Dedifferentiated amniotic fluid mesenchymal stem cell (primary cell): ENCODE measurements at regions not wholly inside any gene's neighbourhood (a gene's known extent, or its start where the extent isn't known, plus 50 kb on each side); places are given as distances from the start of the nearest gene placed in this dataset.

Source experiments
- DNase-seq: peaks from one replicate; pipeline ENCODE4 v3.0.0-alpha.2; 2016; ENCODE audit errors: extremely low spot score

DNA sequence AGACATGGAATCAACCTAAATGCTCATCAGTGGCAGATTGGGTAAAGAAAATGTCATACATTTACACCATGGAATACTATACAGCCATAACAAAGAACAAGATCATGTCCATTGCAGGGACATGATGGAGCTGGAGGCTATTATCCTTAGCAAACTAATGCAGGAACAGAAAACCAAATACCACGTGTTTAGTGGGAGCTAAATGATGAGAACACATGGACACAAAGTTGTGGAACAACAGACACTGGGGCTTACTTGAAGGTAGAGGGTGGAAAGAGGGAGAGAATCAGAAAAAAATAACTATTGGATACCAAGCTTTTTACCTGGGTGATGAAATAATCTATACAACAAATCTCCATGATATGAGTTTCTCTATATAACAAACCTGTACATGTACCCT is 701.3 kb downstream of the TBC1D32 start:
- no peak for DNase-seq

DNA sequence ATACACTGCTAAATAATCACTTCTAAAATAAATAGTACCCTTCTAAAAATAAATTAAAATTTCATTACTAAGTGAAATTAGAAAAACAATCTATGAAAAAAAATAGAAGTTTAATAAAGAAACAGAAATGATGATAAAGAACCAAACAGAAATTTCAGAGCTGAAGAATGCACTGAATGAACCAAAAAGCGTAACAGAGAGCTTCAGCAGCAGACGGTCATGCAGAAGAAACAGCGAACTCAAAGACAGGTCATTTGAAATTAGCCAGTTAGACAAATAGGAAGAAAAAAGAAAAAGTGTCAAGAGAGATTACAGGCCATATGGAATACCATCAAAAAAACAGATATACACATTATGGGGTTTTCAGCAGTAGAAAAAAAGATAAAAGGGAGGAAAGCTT is 706.7 kb downstream of the TBC1D32 start:
- DNase-seq, result no peak

DNA sequence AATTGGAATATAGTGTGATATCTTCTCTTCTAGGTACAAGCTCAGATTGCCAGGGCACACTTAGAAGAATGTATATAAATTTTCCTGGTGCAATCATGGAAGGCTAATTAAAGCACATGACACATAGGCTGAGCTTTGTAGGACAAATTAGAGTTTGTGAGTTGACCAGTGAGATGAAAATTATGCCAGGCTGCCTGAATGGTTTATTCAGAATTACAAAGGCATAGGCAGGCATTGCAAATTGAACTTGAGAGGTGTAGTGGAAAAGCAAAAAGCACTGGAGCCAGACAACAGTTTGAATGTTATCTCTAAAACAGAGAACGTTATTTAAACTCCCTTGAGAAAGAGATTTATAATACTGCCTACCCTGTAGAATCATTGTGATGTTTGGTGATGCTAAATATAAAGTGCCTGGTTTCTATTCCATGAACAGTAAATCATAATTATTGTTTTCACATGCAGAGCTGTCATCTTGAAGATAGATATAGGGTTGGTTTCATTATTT is 712.1 kb downstream of the TBC1D32 start:
- DNase-seq, result no peak

- no peak for DNase-seq
Observed at GRCh38 chr6:120620900-120621299, 713.4 kb downstream of the TBC1D32 start.

- DNase-seq, result no peak
Observed at GRCh38 chr6:120615238-120615637, 719.0 kb downstream of the TBC1D32 start.

DNA sequence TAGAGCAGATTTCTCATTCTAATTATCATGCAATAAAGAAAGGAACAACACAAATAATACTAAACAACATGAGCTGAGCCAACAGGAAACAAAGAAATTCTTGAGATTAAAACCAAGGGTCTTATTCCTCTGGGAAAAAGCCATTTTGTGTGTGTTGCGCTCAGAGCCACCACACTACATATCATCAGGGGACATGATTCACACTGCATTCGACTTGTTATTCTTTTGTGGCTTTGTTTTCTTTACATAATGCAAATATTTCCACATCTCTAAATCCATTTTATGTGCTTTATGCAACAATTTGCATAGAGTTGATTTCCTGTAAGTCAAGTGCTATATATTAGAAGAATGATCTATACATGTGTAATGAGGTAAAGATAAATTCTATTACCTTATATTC is 719.6 kb downstream of the TBC1D32 start:
- DNase-seq, result no peak

- DNase-seq, result no peak
Observed at GRCh38 chr6:120608826-120609225, 725.5 kb downstream of the TBC1D32 start.

- DNase-seq, result no peak
Observed at GRCh38 chr6:120606743-120607142, 727.5 kb downstream of the TBC1D32 start.

- no peak for DNase-seq
Observed at GRCh38 chr6:120604510-120604909, 729.8 kb downstream of the TBC1D32 start.

DNA sequence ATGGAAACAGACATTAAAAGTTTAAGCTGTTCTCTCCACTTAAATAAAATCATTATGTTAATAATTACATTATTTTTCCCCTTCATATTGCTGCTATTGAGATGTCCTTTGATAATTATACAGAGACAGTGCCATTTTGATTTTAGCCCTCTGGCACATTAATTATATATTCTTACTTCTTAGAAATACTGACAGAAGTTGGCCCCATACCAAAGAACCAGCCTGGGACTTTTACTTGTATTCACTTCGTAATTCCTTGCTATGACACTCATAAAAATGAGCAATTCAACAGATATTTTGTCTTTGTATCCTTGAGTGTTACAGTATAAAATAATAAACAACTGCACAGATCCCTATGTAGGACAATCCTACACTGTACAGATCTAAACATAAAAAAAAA is 743.7 kb downstream of the TBC1D32 start:
- DNase-seq, result no peak

DNA sequence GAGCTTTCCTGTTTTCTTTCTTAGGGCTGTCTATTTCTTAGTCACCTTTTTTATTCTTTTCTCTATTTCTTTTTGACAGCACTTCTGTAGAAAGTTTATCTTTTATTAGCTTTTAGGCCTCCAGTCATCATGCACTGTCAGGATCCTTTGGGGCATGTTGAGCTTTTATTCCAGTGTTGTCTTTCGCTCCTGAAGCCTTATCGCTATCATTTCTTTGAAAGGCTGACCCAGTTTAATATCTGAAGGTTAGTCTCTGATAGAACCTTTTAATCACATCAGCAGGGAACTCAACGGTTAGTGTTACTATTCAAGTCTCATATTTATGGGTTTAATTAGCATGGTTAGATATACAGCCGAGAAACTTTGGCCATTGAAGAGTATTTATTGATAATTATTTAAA is 745.9 kb downstream of the TBC1D32 start:
- no peak for DNase-seq

DNA sequence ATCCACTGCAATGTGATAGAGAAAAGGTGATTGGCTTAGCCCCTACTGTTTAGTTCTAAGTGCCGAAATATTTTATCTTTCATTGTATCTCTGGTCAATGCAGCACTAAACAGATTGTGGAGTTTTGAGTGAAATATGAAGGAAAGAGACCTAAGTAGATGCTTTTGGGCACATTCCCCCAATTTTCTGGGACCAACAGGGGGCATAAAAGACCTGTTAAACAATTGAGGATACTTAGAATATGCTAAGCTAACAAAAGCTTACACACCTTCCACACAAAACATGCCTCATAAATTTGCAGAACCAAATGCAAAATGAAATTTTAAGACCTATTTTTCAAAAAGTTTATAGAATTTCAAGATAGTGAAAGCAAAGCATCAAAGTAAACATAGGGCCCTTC is 746.9 kb downstream of the TBC1D32 start:
- DNase-seq, result no peak

DNA sequence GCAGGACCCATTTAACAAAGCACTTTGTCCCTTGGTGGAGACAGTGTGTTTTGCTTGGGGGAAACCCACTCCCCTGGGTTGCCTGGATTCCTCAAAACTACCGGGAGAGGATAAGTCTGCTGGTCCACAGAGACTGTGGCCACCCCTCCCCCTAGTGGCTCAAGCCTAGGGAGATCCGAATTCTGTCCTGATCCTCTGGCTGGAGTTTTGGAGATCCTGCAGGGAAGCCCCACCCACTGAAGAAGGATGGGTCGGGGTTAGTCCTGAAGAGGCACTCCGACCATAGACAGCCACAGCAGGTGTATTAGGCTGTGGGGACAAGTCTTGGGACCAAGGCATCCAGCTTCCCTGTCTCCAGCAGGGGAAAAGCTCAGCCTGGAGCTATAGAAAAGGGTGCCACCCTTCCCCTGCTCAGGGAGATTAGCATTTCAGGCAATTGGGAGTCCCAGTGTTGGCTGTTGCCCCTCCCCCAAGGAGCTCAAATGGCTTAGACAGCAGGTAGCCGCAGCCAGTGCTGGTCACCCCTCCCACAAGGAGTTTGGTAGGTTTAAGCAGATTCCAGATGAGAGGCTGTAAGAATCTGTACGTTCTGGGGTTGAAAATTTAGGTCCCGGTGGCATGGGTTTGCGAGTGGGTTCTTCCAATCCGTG is 750.0 kb downstream of the TBC1D32 start:
- no peak for DNase-seq

DNA sequence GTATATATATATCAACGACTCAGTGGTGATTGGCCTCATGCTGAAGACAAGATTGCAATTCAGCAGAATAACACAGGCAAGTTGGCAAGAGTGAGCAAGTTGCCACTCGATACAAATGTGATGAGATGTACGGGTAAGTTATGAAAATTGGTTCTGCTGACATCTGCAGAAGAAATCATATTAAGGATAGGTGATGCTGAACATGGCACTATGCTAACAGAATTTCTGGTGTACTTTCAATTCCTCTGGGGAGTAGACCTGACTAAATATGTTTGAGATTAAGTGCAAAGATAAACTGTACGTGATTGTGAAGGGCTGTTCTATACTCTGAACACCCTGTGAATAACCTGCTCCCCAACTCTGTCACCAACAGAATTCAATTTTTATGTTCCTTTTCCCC is 758.2 kb downstream of the TBC1D32 start:
- no peak for DNase-seq

DNA sequence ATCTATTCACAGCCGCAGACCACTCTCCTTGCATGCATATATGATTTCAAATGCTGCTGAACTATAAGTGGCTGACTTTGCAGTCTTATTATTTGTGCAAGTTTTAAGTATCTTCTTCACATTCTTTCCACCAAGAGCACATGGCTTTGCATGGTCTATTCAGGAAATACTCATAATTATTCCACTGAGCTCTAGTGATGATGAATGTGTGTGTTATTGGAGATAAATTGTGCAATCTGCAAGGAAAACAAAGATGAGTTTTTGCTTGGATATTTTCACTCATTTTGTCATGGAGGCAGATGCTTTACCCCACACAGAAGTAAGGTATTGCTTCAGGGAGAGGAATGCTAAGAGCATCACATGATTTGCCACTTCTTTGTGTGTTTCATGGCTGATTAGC is 764.6 kb downstream of the TBC1D32 start:
- DNase-seq, result no peak

DNA sequence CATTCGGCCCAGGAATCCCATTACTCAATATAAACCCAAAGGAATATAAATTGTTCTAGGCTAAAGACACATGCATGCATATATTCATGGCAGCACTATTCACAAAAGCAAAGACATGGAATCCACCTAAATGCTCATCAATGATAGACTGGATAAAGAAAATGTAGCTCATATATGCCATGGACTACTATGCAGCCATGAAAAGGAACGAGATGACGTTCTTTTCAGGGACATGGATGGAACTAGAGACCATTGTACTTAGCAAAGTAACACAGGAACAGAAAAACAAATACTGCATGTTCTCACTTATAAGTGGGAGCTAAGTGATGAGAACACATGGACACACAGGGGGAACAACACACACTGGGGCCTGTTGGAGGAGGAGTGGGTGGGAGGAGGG is 769.5 kb downstream of the TBC1D32 start:
- no peak for DNase-seq

- no peak for DNase-seq
Observed at GRCh38 chr6:120558294-120558693, 776.0 kb downstream of the TBC1D32 start.

- DNase-seq, result no peak
Observed at GRCh38 chr6:120557554-120557953, 776.7 kb downstream of the TBC1D32 start.

GRCh38 chr6:120556491-120556890 is 777.8 kb downstream of the TBC1D32 start:
- no peak for DNase-seq

DNA sequence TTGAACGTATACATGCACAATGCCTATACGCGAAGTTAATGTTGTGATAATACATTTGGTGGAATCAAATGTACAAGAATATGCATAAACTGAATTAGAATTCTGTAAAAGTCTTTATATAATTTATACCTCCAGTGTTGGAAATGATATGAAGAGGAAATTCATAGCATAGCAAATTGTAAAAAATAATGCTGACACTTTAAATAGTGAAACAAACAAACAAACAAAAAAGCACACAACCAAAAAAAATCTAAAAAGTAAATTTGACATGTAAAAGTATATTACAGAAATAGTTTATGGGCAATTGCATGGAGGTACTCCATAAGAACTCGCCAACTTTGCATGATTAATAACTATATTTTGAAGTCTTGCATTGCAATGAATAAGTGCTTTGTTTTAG is 780.9 kb downstream of the TBC1D32 start:
- no peak for DNase-seq

DNA sequence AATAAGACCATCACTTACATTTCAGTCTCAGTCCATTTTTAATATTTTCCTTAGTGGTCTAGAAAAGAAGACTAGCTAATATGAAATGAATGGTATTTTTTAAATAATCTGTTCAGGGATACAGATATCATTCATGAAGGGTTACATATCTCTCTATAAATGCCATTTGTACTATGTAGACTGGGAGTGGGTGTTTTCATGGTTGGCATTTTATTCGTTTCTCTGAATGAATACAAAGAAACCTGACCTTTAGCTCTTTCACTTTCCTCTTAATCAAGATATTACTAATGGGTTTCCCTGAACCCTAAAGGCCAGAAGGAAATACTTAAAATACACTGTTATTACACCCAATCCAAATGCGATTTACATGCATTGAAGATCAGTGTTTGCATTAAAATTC is 788.9 kb downstream of the TBC1D32 start:
- no peak for DNase-seq

DNA sequence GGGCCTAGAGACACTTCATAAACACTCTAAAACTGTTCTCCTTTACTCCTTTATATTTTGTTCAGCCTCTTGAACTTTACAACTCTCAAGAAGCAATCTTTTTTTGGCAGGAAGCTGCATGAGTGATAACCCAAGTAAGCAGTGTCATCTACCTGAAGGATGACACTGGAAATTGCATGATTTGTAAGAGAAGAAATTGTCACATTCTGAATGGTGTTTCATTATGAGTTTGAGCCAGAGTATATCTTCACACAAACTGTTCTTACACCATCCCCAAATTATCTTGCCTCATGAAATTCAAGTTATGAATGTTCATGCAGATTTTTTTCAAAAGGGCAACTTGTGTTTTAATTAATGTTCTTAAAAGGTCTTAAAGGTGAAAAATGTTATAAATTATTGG is 799.3 kb downstream of the TBC1D32 start:
- DNase-seq, result no peak

DNA sequence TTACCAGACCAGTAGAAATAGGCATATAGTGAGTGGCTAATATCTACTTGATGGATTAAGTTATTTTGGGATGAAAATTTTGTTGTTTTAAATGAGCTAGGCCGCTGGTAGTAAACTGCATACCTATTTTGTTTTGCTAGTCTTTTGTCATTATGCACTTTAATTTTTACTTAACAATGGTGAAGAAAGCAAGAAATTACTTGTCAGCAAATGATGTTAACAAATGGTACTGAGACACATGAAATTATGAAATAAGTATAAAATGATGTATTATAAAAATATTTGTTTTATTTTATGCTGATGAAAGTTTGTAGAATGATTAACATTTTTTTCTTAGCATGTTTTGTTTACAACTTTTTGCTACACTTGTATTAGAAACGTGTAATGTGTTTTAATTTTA is 807.7 kb downstream of the TBC1D32 start:
- no peak for DNase-seq

DNA sequence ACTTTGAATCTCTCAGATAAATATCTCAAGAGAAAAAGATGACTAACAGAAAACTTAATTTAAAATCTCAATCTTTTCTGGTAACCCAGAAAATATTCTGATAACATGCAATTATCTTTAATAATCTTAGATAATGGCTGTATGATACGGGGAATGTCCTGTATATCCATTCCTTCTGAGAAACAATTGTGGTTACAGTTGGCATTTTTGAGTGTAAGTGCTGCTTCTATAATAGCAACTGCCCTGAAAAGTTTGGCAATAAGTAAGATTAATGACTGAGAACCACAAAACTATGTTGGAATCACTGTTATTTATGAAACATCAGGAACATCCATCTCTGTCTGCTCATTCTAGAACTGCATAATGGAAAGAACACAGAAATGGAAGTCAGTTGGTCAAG is 819.7 kb downstream of the TBC1D32 start:
- no peak for DNase-seq
